SK-N-SH treated with all-trans-retinoic acid at 6 μM for 48 hours (cell line): ENCODE measurements at regions not wholly inside any gene's neighbourhood (a gene's known extent, or its start where the extent isn't known, plus 50 kb on each side); places are given as distances from the start of the nearest gene placed in this dataset.

Experiments
- ATAC-seq: fragments of 200-7000 bp; cut with Tn5 transposase; 3 replicates; pipeline ENCODE4 v1.9.1; 2020; ENCODE audit warnings: mild to moderate bottlenecking, moderate library complexity
- ARNTL ChIP-seq: fragments of 450-650 bp; formaldehyde crosslinking; IDR thresholded peaks from 2 replicates; pipeline ENCODE4 v1.5.0; 2020; ENCODE audit warnings: low read depth, mild to moderate bottlenecking, moderate library complexity, borderline replicate concordance
- CSDC2 ChIP-seq: fragments of 250-450 bp; sonication (Bioruptor Pico); IDR thresholded peaks from 2 replicates; pipeline ENCODE4 v1.5.0; 2020; ENCODE audit warnings: mild to moderate bottlenecking, moderate library complexity
- ESRRG ChIP-seq: fragments of 250-450 bp; sonication (Bioruptor Pico); IDR thresholded peaks from 2 replicates; pipeline ENCODE4 v1.6.1; 2021; ENCODE audit warnings: mild to moderate bottlenecking
- GLIS3 ChIP-seq: fragments of 250-450 bp; sonication (Bioruptor Pico); IDR thresholded peaks from 2 replicates; pipeline ENCODE4 v1.5.0; 2020; ENCODE audit warnings: mild to moderate bottlenecking, moderate library complexity
- ISL1 ChIP-seq: fragments of 250-450 bp; sonication (Bioruptor Pico); IDR thresholded peaks from 2 replicates; pipeline ENCODE4 v2.1.2; 2022; ENCODE audit warnings: mild to moderate bottlenecking, moderate library complexity
- OSR1 ChIP-seq: fragments of 250-450 bp; sonication (Bioruptor Pico); IDR thresholded peaks from 2 replicates; pipeline ENCODE4 v1.8.0; 2022; ENCODE audit warnings: moderate library complexity, mild to moderate bottlenecking, inconsistent platforms
- PPARA ChIP-seq: fragments of 250-450 bp; sonication (Bioruptor Pico); IDR thresholded peaks from 2 replicates; pipeline ENCODE4 v1.5.0; 2020; ENCODE audit warnings: mild to moderate bottlenecking, borderline replicate concordance
- SNAI2 ChIP-seq: fragments of 250-450 bp; sonication (Bioruptor Pico); IDR thresholded peaks from 2 replicates; pipeline ENCODE4 v1.5.0; 2020; ENCODE audit warnings: mild to moderate bottlenecking, moderate library complexity
- TCF4 ChIP-seq: fragments of 250-450 bp; sonication (Bioruptor Pico); IDR thresholded peaks from 2 replicates; pipeline ENCODE4 v1.8.0; 2021; ENCODE audit warnings: mild to moderate bottlenecking, moderate library complexity, borderline replicate concordance
- TOX ChIP-seq: fragments of 250-450 bp; sonication (Bioruptor Pico); IDR thresholded peaks from 2 replicates; pipeline ENCODE4 v1.8.0; 2021; ENCODE audit warnings: mild to moderate bottlenecking, moderate library complexity, borderline replicate concordance
- ZC3H10 ChIP-seq: fragments of 250-450 bp; sonication (Bioruptor Pico); IDR thresholded peaks from 2 replicates; pipeline ENCODE4 v1.5.1; 2021; ENCODE audit warnings: mild to moderate bottlenecking, moderate library complexity
- ZFP3 ChIP-seq: fragments of 250-450 bp; sonication (Bioruptor Pico); IDR thresholded peaks from 2 replicates; pipeline ENCODE4 v1.5.0; 2020; ENCODE audit warnings: mild to moderate bottlenecking, moderate library complexity
- ZFP30 ChIP-seq: fragments of 450-650 bp; formaldehyde crosslinking; IDR thresholded peaks from 2 replicates; pipeline ENCODE4 v1.5.0; 2022; ENCODE audit warnings: mild to moderate bottlenecking, moderate library complexity
- ZNF565 ChIP-seq: fragments of 450-650 bp; formaldehyde crosslinking; conservative IDR thresholded peaks from 2 replicates; pipeline ENCODE4 v1.5.0; 2020; ENCODE audit warnings: low read depth, mild to moderate bottlenecking, moderate library complexity
- ZNF8 ChIP-seq: fragments of 450-650 bp; formaldehyde crosslinking; IDR thresholded peaks from 2 replicates; pipeline ENCODE4 v1.5.0; 2020; ENCODE audit warnings: mild to moderate bottlenecking, moderate library complexity
- TF ChIP-seq, protein P1 (sequence below): fragments of 250-450 bp; sonication (Bioruptor Pico); IDR thresholded peaks from 2 replicates; pipeline ENCODE4 v1.8.0; 2020; ENCODE audit warnings: mild to moderate bottlenecking, moderate library complexity, borderline replicate concordance
- TF ChIP-seq, protein P2 (sequence below): fragments of 250-450 bp; sonication (Bioruptor Pico); IDR thresholded peaks from 2 replicates; pipeline ENCODE4 v1.8.0; 2021; ENCODE audit warnings: low read depth, mild to moderate bottlenecking, moderate library complexity, borderline replicate concordance
- TF ChIP-seq, protein P3 (sequence below): fragments of 250-450 bp; sonication (Bioruptor Pico); IDR thresholded peaks from 2 replicates; pipeline ENCODE4 v1.5.0; 2020; ENCODE audit warnings: mild to moderate bottlenecking, moderate library complexity
- TF ChIP-seq, protein P4 (sequence below): fragments of 250-450 bp; sonication (Bioruptor Pico); IDR thresholded peaks from 2 replicates; pipeline ENCODE4 v1.5.1; 2021; ENCODE audit warnings: mild to moderate bottlenecking, moderate library complexity

DNA sequence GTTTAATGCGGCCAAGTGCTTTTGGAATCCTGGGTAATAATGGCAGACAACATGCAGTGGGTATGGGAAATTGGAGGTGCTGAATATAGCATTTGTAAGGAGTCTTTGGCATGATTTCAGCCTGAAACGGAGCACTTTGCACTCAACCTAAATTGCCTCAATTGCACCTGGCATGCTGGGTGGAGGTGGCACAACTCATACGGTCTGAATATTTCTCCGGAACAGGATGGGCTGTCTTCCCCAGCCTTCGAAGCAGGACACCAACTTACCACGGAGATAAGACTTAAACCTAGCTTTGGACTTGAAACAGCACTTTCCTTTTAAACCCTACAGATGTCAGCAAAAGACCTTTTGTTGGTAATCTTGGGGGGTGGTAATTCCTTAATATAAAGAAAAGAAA is 153.7 kb upstream of the SRRM4 start:
- TF ChIP-seq SNAI2 (CRISPR knock-in tag) (no peak), ARNTL (CRISPR knock-in tag) (no peak), ISL1 (CRISPR knock-in tag) (no peak), TCF4 (CRISPR knock-in tag) (no peak), ESRRG (CRISPR knock-in tag) (no peak)
- TF ChIP-seq, all 23 proteins: peak for 0

DNA sequence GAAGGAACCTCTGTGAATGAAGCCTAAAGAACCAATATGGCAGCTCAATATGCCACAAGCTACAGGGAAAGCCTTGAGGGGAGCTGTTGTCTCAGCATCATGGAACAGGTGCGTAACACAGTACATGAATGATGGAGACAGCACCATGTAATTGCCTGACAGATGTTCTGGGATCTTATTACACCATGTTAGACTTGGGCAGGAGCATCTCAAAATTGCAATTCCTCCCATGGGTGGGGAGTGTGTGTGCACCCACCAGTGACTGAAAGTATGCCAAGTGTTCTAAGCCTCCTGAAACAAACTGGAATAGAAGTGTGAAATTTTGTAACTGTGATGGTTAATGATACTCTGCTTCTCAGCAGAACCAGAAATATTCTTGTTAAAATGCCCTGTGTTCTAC is 151.0 kb upstream of the SRRM4 start:
- TF ChIP-seq ARNTL (CRISPR knock-in tag) (no peak), PPARA (no peak), ISL1 (CRISPR knock-in tag) (no peak), GLIS3 (CRISPR knock-in tag) (no peak), CSDC2 (CRISPR knock-in tag) (no peak), TOX (CRISPR knock-in tag) (no peak), ZNF8 (CRISPR knock-in tag) (no peak), ZFP3 (CRISPR knock-in tag) (no peak), ZC3H10 (CRISPR knock-in tag) (no peak), ZFP30 (no peak), ZNF565 (CRISPR knock-in tag) (no peak)
- TF ChIP-seq, protein P1, sequence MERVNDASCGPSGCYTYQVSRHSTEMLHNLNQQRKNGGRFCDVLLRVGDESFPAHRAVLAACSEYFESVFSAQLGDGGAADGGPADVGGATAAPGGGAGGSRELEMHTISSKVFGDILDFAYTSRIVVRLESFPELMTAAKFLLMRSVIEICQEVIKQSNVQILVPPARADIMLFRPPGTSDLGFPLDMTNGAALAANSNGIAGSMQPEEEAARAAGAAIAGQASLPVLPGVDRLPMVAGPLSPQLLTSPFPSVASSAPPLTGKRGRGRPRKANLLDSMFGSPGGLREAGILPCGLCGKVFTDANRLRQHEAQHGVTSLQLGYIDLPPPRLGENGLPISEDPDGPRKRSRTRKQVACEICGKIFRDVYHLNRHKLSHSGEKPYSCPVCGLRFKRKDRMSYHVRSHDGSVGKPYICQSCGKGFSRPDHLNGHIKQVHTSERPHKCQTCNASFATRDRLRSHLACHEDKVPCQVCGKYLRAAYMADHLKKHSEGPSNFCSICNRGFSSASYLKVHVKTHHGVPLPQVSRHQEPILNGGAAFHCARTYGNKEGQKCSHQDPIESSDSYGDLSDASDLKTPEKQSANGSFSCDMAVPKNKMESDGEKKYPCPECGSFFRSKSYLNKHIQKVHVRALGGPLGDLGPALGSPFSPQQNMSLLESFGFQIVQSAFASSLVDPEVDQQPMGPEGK (CRISPR knock-in tag) = no peak
- TF ChIP-seq, protein P2, sequence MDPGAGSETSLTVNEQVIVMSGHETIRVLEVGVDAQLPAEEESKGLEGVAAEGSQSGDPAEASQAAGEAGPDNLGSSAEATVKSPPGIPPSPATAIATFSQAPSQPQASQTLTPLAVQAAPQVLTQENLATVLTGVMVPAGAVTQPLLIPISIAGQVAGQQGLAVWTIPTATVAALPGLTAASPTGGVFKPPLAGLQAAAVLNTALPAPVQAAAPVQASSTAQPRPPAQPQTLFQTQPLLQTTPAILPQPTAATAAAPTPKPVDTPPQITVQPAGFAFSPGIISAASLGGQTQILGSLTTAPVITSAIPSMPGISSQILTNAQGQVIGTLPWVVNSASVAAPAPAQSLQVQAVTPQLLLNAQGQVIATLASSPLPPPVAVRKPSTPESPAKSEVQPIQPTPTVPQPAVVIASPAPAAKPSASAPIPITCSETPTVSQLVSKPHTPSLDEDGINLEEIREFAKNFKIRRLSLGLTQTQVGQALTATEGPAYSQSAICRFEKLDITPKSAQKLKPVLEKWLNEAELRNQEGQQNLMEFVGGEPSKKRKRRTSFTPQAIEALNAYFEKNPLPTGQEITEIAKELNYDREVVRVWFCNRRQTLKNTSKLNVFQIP (CRISPR knock-in tag) = no peak
- ATAC-seq = no peak

More for the DNA sequence above, 153.7 kb upstream of the SRRM4 start:
- ATAC-seq = no peak

DNA sequence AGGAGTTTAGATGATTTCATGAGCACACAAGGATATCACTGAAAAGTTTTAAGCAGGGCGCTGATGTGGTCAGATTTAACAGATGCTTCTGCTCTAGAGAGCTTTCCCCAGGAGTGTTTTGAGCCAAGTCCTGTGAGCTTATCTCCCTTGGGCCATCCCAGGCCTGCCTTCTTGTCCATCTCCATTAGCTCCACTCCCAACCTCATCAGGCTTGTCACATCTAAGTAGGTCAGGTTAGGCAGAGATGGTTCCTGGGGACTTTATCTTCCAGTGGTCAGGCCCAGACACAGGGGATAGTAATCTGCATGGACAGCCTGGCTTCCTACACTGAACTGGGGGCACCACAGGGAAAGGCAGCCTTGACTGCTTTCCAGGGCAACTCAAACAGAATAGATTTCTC is 145.4 kb upstream of the SRRM4 start:
- TF ChIP-seq, protein P3, sequence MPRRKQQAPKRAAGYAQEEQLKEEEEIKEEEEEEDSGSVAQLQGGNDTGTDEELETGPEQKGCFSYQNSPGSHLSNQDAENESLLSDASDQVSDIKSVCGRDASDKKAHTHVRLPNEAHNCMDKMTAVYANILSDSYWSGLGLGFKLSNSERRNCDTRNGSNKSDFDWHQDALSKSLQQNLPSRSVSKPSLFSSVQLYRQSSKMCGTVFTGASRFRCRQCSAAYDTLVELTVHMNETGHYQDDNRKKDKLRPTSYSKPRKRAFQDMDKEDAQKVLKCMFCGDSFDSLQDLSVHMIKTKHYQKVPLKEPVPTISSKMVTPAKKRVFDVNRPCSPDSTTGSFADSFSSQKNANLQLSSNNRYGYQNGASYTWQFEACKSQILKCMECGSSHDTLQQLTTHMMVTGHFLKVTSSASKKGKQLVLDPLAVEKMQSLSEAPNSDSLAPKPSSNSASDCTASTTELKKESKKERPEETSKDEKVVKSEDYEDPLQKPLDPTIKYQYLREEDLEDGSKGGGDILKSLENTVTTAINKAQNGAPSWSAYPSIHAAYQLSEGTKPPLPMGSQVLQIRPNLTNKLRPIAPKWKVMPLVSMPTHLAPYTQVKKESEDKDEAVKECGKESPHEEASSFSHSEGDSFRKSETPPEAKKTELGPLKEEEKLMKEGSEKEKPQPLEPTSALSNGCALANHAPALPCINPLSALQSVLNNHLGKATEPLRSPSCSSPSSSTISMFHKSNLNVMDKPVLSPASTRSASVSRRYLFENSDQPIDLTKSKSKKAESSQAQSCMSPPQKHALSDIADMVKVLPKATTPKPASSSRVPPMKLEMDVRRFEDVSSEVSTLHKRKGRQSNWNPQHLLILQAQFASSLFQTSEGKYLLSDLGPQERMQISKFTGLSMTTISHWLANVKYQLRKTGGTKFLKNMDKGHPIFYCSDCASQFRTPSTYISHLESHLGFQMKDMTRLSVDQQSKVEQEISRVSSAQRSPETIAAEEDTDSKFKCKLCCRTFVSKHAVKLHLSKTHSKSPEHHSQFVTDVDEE (CRISPR knock-in tag) = no peak
- TF ChIP-seq, protein P2 (CRISPR knock-in tag) = no peak
- TF ChIP-seq OSR1 (CRISPR knock-in tag) = no peak
- no peak for TF ChIP-seq ZNF8 (CRISPR knock-in tag)
- no peak for TF ChIP-seq SNAI2 (CRISPR knock-in tag)
- TF ChIP-seq PPARA = no peak
- TF ChIP-seq ISL1 (CRISPR knock-in tag) = no peak
- no peak for TF ChIP-seq CSDC2 (CRISPR knock-in tag)
- TF ChIP-seq GLIS3 (CRISPR knock-in tag) = no peak
- TF ChIP-seq, protein P1 (CRISPR knock-in tag) = no peak
- TF ChIP-seq ARNTL (CRISPR knock-in tag) = no peak
- no peak for TF ChIP-seq TCF4 (CRISPR knock-in tag)
- TF ChIP-seq, protein P4, sequence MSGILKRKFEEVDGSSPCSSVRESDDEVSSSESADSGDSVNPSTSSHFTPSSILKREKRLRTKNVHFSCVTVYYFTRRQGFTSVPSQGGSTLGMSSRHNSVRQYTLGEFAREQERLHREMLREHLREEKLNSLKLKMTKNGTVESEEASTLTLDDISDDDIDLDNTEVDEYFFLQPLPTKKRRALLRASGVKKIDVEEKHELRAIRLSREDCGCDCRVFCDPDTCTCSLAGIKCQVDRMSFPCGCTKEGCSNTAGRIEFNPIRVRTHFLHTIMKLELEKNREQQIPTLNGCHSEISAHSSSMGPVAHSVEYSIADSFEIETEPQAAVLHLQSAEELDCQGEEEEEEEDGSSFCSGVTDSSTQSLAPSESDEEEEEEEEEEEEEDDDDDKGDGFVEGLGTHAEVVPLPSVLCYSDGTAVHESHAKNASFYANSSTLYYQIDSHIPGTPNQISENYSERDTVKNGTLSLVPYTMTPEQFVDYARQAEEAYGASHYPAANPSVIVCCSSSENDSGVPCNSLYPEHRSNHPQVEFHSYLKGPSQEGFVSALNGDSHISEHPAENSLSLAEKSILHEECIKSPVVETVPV (CRISPR knock-in tag) = no peak
- TF ChIP-seq TOX (CRISPR knock-in tag) = no peak
- no peak for TF ChIP-seq ESRRG (CRISPR knock-in tag)
- TF ChIP-seq ZC3H10 (CRISPR knock-in tag) = no peak
- ATAC-seq = no peak
